ENCODE measurements at regions not wholly inside any gene's neighbourhood (a gene's known extent, or its start where the extent isn't known, plus 50 kb on each side); places are given as distances from the start of the nearest gene placed in this dataset.

DNA sequence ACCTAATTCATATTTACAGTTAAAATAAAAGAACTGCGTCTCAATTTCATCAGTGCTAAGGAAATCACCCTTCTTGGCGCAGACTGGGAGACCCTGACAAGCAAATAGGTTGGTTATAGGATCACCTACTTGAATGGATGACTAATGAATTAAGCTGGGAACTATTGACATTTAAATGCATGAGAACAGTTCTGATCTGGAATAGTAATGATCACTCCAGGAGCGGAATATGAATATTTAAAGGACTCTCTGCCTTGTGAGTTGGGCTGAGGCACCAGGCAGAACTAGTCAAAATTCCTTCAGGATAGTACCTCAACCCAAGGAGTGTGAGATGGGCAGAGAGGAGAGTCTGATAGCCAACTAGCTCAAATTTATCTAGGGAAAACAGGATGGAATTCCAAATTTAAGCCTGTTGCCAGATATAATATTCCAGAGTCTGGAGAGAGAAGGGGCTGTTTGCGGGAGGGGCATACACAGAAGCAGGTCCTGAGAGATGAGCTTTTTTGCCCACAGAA lies 364.4 kb downstream of the CSNK1G3 start:
- TF ChIP-seq CTCF (IDR thresholded peaks at IDR 0.05) (no peak), EZH2 (IDR thresholded peaks at IDR 0.05; ENCODE audit: borderline replicate concordance, insufficient read depth, low read depth, low read length, poor library complexity, severe bottlenecking) (no peak)
